ENCODE measurements at regions not wholly inside any gene's neighbourhood (a gene's known extent, or its start where the extent isn't known, plus 50 kb on each side); places are given as distances from the start of the nearest gene placed in this dataset.
A peak's percentile ranks its signal among the peaks of the same experiment; 100 is the strongest.
"Not testable (repeated sequence)": the region's sequence is repeated elsewhere in the genome, so short reads cannot be mapped to it uniquely, and the experiment has no call there.

GRCh38 chr6:144767051-144767450 lies 481.9 kb downstream of the UTRN start:
- no peaks in the 10 kb centered on the region for H3K27me3 Mint-ChIP-seq
- no peak overlapping the region for H3K4me3 Mint-ChIP-seq
- peak overlapping the region; percentile 0 for H3K27ac Mint-ChIP-seq
- peaks cover 3% of the 10 kb centered on the region for H3K4me1 Mint-ChIP-seq (ENCODE audit: low read depth)
- no peaks in the 10 kb centered on the region for H3K9me3 Mint-ChIP-seq
- H3K36me3 Mint-ChIP-seq (ENCODE audit: low read depth): peaks cover 25% of the 10 kb centered on the region

- Mint-ChIP-seq H3K4me3 (no peak overlapping the region), H3K4me1 (ENCODE audit: low read depth) (peaks cover 3% of the 10 kb centered on the region), H3K27me3 (no peaks in the 10 kb centered on the region), H3K9me3 (no peaks in the 10 kb centered on the region), H3K27ac (no peak overlapping the region), H3K36me3 (ENCODE audit: low read depth) (peaks cover 27% of the 10 kb centered on the region)
Measured at GRCh38 chr6:144768551-144769075, 483.5 kb downstream of the UTRN start.

- H3K9me3 Mint-ChIP-seq: no peaks in the 10 kb centered on the region
Measured at GRCh38 chr6:144769142-144769541, 484.0 kb downstream of the UTRN start.

GRCh38 chr6:144776031-144776819 lies 491.1 kb downstream of the UTRN start:
- no peak overlapping the region for H3K27ac Mint-ChIP-seq

More at GRCh38 chr6:144769142-144769541, 484.0 kb downstream of the UTRN start:
- H3K4me3 Mint-ChIP-seq: no peak overlapping the region
- peaks cover 3% of the 10 kb centered on the region for H3K4me1 Mint-ChIP-seq (ENCODE audit: low read depth)
- H3K27ac Mint-ChIP-seq: no peak overlapping the region
- peaks cover 28% of the 10 kb centered on the region for H3K36me3 Mint-ChIP-seq (ENCODE audit: low read depth)
- H3K27me3 Mint-ChIP-seq: no peaks in the 10 kb centered on the region

GRCh38 chr6:144777249-144777648 lies 492.1 kb downstream of the UTRN start:
- no peaks in the 10 kb centered on the region for H3K9me3 Mint-ChIP-seq
- H3K36me3 Mint-ChIP-seq (ENCODE audit: low read depth): peaks cover 59% of the 10 kb centered on the region
- H3K27me3 Mint-ChIP-seq: no peaks in the 10 kb centered on the region
- H3K4me1 Mint-ChIP-seq (ENCODE audit: low read depth): no peaks in the 10 kb centered on the region
- no peak overlapping the region for H3K27ac Mint-ChIP-seq
- H3K4me3 Mint-ChIP-seq: no peak overlapping the region

More at GRCh38 chr6:144776031-144776819, 491.1 kb downstream of the UTRN start:
- Mint-ChIP-seq H3K27me3 (no peaks in the 10 kb centered on the region), H3K4me3 (no peak overlapping the region), H3K36me3 (ENCODE audit: low read depth) (peaks cover 52% of the 10 kb centered on the region), H3K4me1 (ENCODE audit: low read depth) (no peaks in the 10 kb centered on the region), H3K9me3 (no peaks in the 10 kb centered on the region)

GRCh38 chr6:144778056-144778455 lies 492.9 kb downstream of the UTRN start:
- peaks cover 57% of the 10 kb centered on the region for H3K36me3 Mint-ChIP-seq (ENCODE audit: low read depth)
- no peaks in the 10 kb centered on the region for H3K9me3 Mint-ChIP-seq
- H3K4me3 Mint-ChIP-seq: no peak overlapping the region
- peak overlapping the region; percentile 34 for H3K27ac Mint-ChIP-seq
- no peaks in the 10 kb centered on the region for H3K27me3 Mint-ChIP-seq
- H3K4me1 Mint-ChIP-seq (ENCODE audit: low read depth): peaks cover 4% of the 10 kb centered on the region

GRCh38 chr6:144778773-144779492 lies 493.8 kb downstream of the UTRN start:
- Mint-ChIP-seq H3K36me3 (ENCODE audit: low read depth) (peaks cover 48% of the 10 kb centered on the region), H3K9me3 (no peaks in the 10 kb centered on the region), H3K4me1 (ENCODE audit: low read depth) (peaks cover 4% of the 10 kb centered on the region), H3K27me3 (no peaks in the 10 kb centered on the region), H3K27ac (no peak overlapping the region), H3K4me3 (no peak overlapping the region)

GRCh38 chr6:144781836-144782235 lies 496.7 kb downstream of the UTRN start:
- Mint-ChIP-seq H3K4me1 (ENCODE audit: low read depth) (peaks cover 4% of the 10 kb centered on the region), H3K9me3 (no peaks in the 10 kb centered on the region), H3K36me3 (ENCODE audit: low read depth) (peaks cover 30% of the 10 kb centered on the region), H3K4me3 (no peak overlapping the region), H3K27ac (no peak overlapping the region), H3K27me3 (no peaks in the 10 kb centered on the region)

GRCh38 chr6:144782634-144783033 lies 497.5 kb downstream of the UTRN start:
- Mint-ChIP-seq H3K27me3 (no peaks in the 10 kb centered on the region), H3K4me1 (ENCODE audit: low read depth) (peaks cover 4% of the 10 kb centered on the region), H3K9me3 (no peaks in the 10 kb centered on the region), H3K36me3 (ENCODE audit: low read depth) (peaks cover 30% of the 10 kb centered on the region), H3K27ac (no peak overlapping the region), H3K4me3 (no peak overlapping the region)

- Mint-ChIP-seq H3K4me1 (ENCODE audit: low read depth) (peaks cover 4% of the 10 kb centered on the region), H3K27me3 (no peaks in the 10 kb centered on the region), H3K27ac (no peak overlapping the region), H3K4me3 (no peak overlapping the region), H3K9me3 (no peaks in the 10 kb centered on the region), H3K36me3 (ENCODE audit: low read depth) (peaks cover 36% of the 10 kb centered on the region)
Measured at GRCh38 chr6:144785056-144785455, 499.9 kb downstream of the UTRN start.

- H3K27ac Mint-ChIP-seq: no peak overlapping the region
- H3K9me3 Mint-ChIP-seq: no peaks in the 10 kb centered on the region
- peaks cover 4% of the 10 kb centered on the region for H3K4me1 Mint-ChIP-seq (ENCODE audit: low read depth)
- peaks cover 38% of the 10 kb centered on the region for H3K36me3 Mint-ChIP-seq (ENCODE audit: low read depth)
- no peak overlapping the region for H3K4me3 Mint-ChIP-seq
- H3K27me3 Mint-ChIP-seq: no peaks in the 10 kb centered on the region
Measured at GRCh38 chr6:144786825-144787224, 501.7 kb downstream of the UTRN start.

GRCh38 chr6:144793744-144794143 lies 508.6 kb downstream of the UTRN start:
- peaks cover 4% of the 10 kb centered on the region for H3K9me3 Mint-ChIP-seq
- H3K36me3 Mint-ChIP-seq (ENCODE audit: low read depth): peaks cover 71% of the 10 kb centered on the region
- H3K27ac Mint-ChIP-seq: no peak overlapping the region
- no peak overlapping the region for H3K4me3 Mint-ChIP-seq
- no peaks in the 10 kb centered on the region for H3K27me3 Mint-ChIP-seq
- no peaks in the 10 kb centered on the region for H3K4me1 Mint-ChIP-seq (ENCODE audit: low read depth)

- H3K4me3 Mint-ChIP-seq; H3K4me1 Mint-ChIP-seq (ENCODE audit: low read depth); H3K27ac Mint-ChIP-seq; H3K27me3 Mint-ChIP-seq; H3K9me3 Mint-ChIP-seq: not testable (repeated sequence)
- H3K36me3 Mint-ChIP-seq (ENCODE audit: low read depth): peaks cover 68% of the 10 kb centered on the region
Measured at GRCh38 chr6:144795022-144795421, 509.9 kb downstream of the UTRN start.

GRCh38 chr6:144796070-144796469 lies 510.9 kb downstream of the UTRN start:
- peaks cover 67% of the 10 kb centered on the region for H3K36me3 Mint-ChIP-seq (ENCODE audit: low read depth)
- peaks cover 4% of the 10 kb centered on the region for H3K9me3 Mint-ChIP-seq
- H3K4me1 Mint-ChIP-seq (ENCODE audit: low read depth): no peaks in the 10 kb centered on the region
- H3K27me3 Mint-ChIP-seq: no peaks in the 10 kb centered on the region
- H3K4me3 Mint-ChIP-seq: no peak overlapping the region
- H3K27ac Mint-ChIP-seq: no peak overlapping the region

- Mint-ChIP-seq H3K4me3 (no peak overlapping the region), H3K36me3 (ENCODE audit: low read depth) (peaks cover 62% of the 10 kb centered on the region), H3K27me3 (no peaks in the 10 kb centered on the region), H3K4me1 (ENCODE audit: low read depth) (no peaks in the 10 kb centered on the region), H3K27ac (no peak overlapping the region), H3K9me3 (peaks cover 4% of the 10 kb centered on the region)
Measured at GRCh38 chr6:144797881-144798589, 512.9 kb downstream of the UTRN start.
